Mucosa of descending colon (tissue), 3 donors: ENCODE measurements at regions not wholly inside any gene's neighbourhood (a gene's known extent, or its start where the extent isn't known, plus 50 kb on each side); places are given as distances from the start of the nearest gene placed in this dataset.
"Not testable (repeated sequence)": the region's sequence is repeated elsewhere in the genome, so short reads cannot be mapped to it uniquely, and the experiment has no call there.

Experiments
- ATAC-seq: fragments of 200-7000 bp; cut with Tn5 transposase; one replicate; pipeline ENCODE4 v1.9.1; 2020; ENCODE audit warnings: mild to moderate bottlenecking, moderate library complexity
- DNase-seq, 3 donors: peaks; one replicate each; pipeline ENCODE4 v3.0.0-alpha.2; 2020
- H3K36me3 ChIP-seq: fragments of 200-600 bp; one replicate; pipeline ENCODE4 v1.8.0; 2021; ENCODE audit warnings: low read depth, mild to moderate bottlenecking
- H3K4me1 ChIP-seq: fragments of 200-600 bp; one replicate; pipeline ENCODE4 v1.8.0; 2021; ENCODE audit warnings: low read depth, mild to moderate bottlenecking
- H3K4me3 ChIP-seq: fragments of 200-600 bp; one replicate; pipeline ENCODE4 v1.8.0; 2021; ENCODE audit warnings: mild to moderate bottlenecking
- H3K9me3 ChIP-seq: fragments of 200-600 bp; one replicate; pipeline ENCODE4 v1.8.0; 2021; ENCODE audit warnings: mild to moderate bottlenecking
- intact Hi-C, 2 donors: fragments of 100-400 bp; cut with DNase I in 1 of 2; cut with micrococcal nuclease in 1 of 2; formaldehyde crosslinking; loops; one replicate each; pipeline versions ENCODE4 v1.11.0 to v1.11.1; 2022; cut with DNase I, micrococcal nuclease
- TF ChIP-seq, protein P1 (sequence below): fragments of 200-600 bp; IDR thresholded peaks from one replicate; pipeline ENCODE4 v1.8.0; 2022; ENCODE audit warnings: antibody characterized with exemption, mild to moderate bottlenecking
- donor health status: DM: no; HTN: no; CAD: no; lungs with moderate emphysema.
- donor health status: DM: no; HTN: no; CAD: no.
- donor health status: DM: no; HTN: yes; CAD: no.

DNA sequence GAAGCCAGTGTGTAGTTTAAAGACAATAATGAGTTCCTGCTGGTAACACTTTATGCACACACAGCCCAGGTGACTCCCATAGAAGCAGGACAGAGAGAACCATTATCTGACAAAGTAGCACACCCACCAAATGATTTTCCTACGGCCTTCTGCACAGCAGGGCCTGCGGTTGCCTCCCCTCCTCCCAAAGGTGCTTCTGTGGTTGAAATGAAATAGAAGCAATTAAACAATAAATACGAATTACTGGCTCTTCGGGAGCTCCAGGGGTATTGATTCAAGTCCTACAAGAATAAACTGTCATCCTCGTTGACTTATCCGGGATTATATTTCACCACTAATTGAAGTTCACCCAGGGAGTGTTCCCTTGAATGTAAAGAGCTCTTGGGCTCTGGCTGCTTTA lies 172.1 kb downstream of the ACTR3B start:
- intact Hi-C loops: no loop called here
- DNase-seq (no peak), ATAC-seq (peak; percentile 53)
- H3K4me1 ChIP-seq: no peaks in the 10 kb centered on the region
- no peaks in the 10 kb centered on the region for H3K9me3 ChIP-seq
- TF ChIP-seq, protein P1, sequence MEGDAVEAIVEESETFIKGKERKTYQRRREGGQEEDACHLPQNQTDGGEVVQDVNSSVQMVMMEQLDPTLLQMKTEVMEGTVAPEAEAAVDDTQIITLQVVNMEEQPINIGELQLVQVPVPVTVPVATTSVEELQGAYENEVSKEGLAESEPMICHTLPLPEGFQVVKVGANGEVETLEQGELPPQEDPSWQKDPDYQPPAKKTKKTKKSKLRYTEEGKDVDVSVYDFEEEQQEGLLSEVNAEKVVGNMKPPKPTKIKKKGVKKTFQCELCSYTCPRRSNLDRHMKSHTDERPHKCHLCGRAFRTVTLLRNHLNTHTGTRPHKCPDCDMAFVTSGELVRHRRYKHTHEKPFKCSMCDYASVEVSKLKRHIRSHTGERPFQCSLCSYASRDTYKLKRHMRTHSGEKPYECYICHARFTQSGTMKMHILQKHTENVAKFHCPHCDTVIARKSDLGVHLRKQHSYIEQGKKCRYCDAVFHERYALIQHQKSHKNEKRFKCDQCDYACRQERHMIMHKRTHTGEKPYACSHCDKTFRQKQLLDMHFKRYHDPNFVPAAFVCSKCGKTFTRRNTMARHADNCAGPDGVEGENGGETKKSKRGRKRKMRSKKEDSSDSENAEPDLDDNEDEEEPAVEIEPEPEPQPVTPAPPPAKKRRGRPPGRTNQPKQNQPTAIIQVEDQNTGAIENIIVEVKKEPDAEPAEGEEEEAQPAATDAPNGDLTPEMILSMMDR: no peak
- no peak overlapping the region for H3K4me3 ChIP-seq
- no peaks in the 10 kb centered on the region for H3K36me3 ChIP-seq

DNA sequence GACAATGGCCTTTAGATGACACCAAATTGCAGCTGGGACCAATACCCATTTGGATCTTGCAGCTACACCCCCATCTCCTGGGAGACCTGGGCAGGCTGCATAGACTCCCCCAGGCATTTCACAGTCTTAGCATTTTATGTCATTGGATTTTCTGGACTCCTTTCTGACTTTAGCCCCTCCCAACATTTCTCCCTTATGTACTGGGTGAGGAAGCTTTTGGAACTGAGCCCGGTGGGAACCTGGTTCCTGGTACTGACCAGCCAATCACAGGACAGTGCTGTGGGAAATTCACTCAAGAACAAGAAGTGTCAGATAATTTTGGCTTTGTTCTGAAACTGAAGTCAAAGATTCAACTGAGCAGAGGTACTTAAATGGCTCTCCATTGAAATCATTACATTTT lies 177.7 kb downstream of the ACTR3B start:
- DNase-seq: no peak
- ATAC-seq: no peak

DNA sequence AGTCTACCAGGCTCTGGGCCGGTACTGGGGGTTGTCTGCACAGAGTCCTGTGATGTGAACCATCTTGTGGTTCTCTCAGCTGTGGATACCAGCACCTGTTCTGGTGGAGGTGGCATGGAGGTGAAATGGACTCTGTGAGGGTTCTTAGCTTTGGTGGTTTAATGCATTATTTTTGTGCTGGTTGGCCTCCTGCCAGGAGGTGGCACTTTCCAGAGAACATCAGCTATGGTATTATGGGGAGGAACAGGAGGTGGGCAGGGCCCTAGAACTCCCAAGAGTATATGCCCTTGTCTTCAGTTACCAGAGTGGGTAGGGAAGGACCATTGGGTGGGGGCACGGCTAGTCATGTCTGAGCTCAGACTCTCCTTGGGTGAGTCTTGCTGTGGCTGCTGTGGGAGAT lies 187.1 kb downstream of the ACTR3B start:
- intact Hi-C loops, H3K4me1 ChIP-seq, H3K36me3 ChIP-seq, H3K4me3 ChIP-seq, H3K9me3 ChIP-seq, ATAC-seq, DNase-seq: not testable (repeated sequence)

More for the DNA sequence above, 177.7 kb downstream of the ACTR3B start:
- no peaks in the 10 kb centered on the region for H3K4me1 ChIP-seq
- intact Hi-C loops: no loop called here
- no peaks in the 10 kb centered on the region for H3K36me3 ChIP-seq
- no peak overlapping the region for H3K4me3 ChIP-seq
- no peaks in the 10 kb centered on the region for H3K9me3 ChIP-seq
- TF ChIP-seq, protein P1: no peak

DNA sequence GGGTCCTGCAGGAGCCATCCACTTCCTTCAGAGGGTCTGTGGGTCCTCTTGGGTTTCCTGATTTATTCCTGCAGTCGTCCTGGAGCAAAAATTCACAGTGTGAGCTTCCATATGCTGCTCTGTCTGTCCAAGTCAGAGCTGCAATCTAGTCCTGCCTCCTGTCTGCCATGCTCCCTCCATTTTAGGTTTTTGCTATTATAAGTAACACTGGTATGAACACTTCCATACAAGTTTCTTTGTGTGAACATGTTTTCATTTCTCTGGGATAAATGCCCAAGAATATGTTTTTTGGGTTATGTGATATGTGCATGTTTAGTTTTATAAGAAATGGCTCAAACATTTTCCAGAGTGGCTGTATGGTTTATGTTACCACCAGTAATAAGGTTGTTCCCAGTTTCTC lies 188.1 kb downstream of the ACTR3B start:
- Histone ChIP-seq H3K4me1 (no peaks in the 10 kb centered on the region), H3K4me3 (no peak overlapping the region), H3K9me3 (no peaks in the 10 kb centered on the region), H3K36me3 (no peaks in the 10 kb centered on the region)
- DNase-seq: no peak
- TF ChIP-seq, protein P1: no peak
- ATAC-seq: no peak
- intact Hi-C loops: no loop called here

DNA sequence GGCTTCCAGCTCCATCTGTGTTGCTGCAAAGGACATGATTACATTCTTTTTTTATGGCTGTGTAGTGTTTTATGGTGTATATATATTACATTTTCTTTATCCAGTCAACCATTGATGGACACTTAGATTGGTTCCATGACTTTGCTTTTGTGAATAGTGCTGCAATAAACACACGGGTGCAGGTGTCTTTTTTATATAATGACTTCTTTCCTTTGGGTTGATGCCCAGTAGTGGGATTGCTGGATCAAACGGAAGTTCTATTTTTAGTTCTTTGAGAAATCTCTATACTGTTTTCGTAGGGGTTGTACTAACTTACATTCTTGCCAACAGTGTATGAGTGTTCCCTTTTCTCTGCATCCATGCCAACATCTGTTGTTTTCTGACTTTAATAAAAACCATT lies 189.7 kb downstream of the ACTR3B start:
- no peaks in the 10 kb centered on the region for H3K36me3 ChIP-seq
- intact Hi-C loops: no loop called here
- H3K9me3 ChIP-seq: no peaks in the 10 kb centered on the region
- DNase-seq: peak in 1 of 3 donors; percentile 20
- TF ChIP-seq, protein P1: no peak
- peak; percentile 84 for ATAC-seq
- no peak overlapping the region for H3K4me3 ChIP-seq
- no peaks in the 10 kb centered on the region for H3K4me1 ChIP-seq

DNA sequence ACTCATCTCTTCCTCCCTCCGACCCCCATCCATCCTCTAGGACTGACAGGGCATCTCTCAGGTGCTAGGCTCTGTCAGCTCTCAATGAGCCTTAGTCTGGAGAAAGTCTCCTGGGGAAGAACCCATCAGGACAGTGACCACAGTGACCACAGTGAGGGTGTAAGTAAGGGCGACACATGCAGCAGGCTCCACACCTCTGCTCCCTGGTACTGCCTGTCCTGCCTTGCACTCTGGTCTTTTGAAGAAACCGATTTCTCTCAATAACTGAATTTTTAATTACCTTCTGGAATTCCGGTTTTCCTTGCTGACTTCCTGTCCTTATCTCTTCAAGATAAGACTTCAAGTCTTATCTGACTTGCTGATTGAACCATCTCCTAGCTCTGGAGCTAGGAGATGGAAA lies 190.2 kb downstream of the ACTR3B start:
- no peak for DNase-seq

More for the DNA sequence above, 190.2 kb downstream of the ACTR3B start:
- H3K36me3 ChIP-seq: no peaks in the 10 kb centered on the region
- no peaks in the 10 kb centered on the region for H3K9me3 ChIP-seq
- no peak overlapping the region for H3K4me3 ChIP-seq
- intact Hi-C loops: no loop called here
- TF ChIP-seq, protein P1: no peak
- peak; percentile 72 for ATAC-seq
- no peaks in the 10 kb centered on the region for H3K4me1 ChIP-seq
